Activated CD8-positive, alpha-beta T cell treated with anti-CD3 and anti-CD28 coated beads for 36 hours (primary cell): ENCODE measurements at regions not wholly inside any gene's neighbourhood (a gene's known extent, or its start where the extent isn't known, plus 50 kb on each side); places are given as distances from the start of the nearest gene placed in this dataset.

Experiments
- ATAC-seq: fragments of 200-7000 bp; cut with Tn5 transposase; one replicate; pipeline ENCODE4 v1.10.0; 2021; ENCODE audit warnings: mild to moderate bottlenecking, moderate library complexity
- CTCF ChIA-PET: fragments of 350-600 bp; sonication (Branson Sonifier 250); formaldehyde crosslinking; loops from one replicate; lab custom pipeline; 2021; ENCODE audit warnings: antibody characterized with exemption; lab: Charles Lee
- POLR2A ChIA-PET: fragments of 350-600 bp; sonication (Branson Sonifier 250); formaldehyde crosslinking; loops from one replicate; lab custom pipeline; 2021; ENCODE audit warnings: antibody characterized with exemption; lab: Charles Lee
- DNase-seq: peaks from one replicate; pipeline ENCODE4 v3.0.0-alpha.2; 2020
- H3K27ac Mint-ChIP-seq: one replicate; pipeline ENCODE4 v1.8.0; 2021; ENCODE audit warnings: mild to moderate bottlenecking, mixed read lengths
- H3K27me3 Mint-ChIP-seq: one replicate; pipeline ENCODE4 v1.8.0; 2021; ENCODE audit warnings: mixed read lengths
- H3K36me3 Mint-ChIP-seq: one replicate; pipeline ENCODE4 v1.8.0; 2021; ENCODE audit warnings: low read depth, mixed read lengths
- H3K4me1 Mint-ChIP-seq: one replicate; pipeline ENCODE4 v1.8.0; 2021; ENCODE audit warnings: low read depth, mixed read lengths
- H3K4me3 Mint-ChIP-seq: one replicate; pipeline ENCODE4 v1.8.0; 2021; ENCODE audit warnings: mild to moderate bottlenecking, moderate library complexity, mixed read lengths
- H3K9me3 Mint-ChIP-seq: one replicate; pipeline ENCODE4 v1.8.0; 2021; ENCODE audit warnings: mixed read lengths
- CTCF ChIP-seq: fragments of 200-600 bp; IDR thresholded peaks from one replicate; pipeline ENCODE4 v1.8.0; 2022; ENCODE audit warnings: antibody characterized with exemption, mild to moderate bottlenecking
- intact Hi-C: fragments of 100-400 bp; cut with micrococcal nuclease; formaldehyde crosslinking; loops from one replicate; pipeline ENCODE4 v1.10.0; 2022

DNA sequence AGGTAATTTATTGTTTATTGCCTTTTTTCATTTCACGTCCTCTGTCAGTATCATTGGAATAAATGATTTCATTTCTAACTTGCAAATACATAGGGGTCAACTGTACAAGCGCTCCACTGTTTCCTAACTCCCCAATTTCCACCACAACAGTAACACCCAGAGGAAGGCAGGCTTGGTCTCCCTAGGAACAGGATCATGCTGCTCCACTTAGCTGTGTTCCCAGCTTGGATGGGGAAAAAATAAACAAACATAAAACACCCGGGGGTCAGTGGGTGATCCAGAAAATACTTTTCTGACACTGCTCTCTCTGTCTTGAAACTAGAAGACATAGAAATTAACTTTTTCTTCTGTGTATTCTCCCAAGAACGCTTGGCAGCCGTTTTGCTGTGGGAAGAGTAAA is 772.5 kb downstream of the TRIML1 start:
- H3K36me3 Mint-ChIP-seq, result no peaks in the 10 kb centered on the region
- ChIA-PET CTCF (no interaction called here), POLR2A (no interaction called here)
- no peak overlapping the region for H3K27ac Mint-ChIP-seq
- no peak for TF ChIP-seq CTCF
- DNase-seq (no peak), ATAC-seq (no peak)
- H3K27me3 Mint-ChIP-seq, result no peaks in the 10 kb centered on the region
- peaks cover 17% of the 10 kb centered on the region for H3K9me3 Mint-ChIP-seq
- intact Hi-C loops, result no loop called here
- no peaks in the 10 kb centered on the region for H3K4me1 Mint-ChIP-seq
- no peak overlapping the region for H3K4me3 Mint-ChIP-seq

DNA sequence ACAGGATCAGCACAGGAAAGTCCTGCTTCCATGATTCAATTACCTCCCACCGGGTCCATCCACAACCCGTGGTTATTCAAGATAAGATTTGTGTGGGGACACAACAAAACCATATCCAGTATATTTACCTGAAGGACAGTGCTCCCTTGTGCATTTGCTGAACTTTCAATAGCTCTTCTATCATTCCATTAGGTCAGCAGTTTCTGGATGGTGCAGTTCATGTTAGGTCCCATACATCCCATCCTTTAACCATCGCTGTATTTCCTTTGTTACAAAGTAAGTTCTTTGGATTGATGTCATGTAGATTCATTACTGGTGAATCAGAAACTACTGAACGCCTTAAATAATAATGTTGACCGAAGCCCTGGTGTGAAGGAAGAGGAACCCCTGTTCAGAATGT is 775.9 kb downstream of the TRIML1 start:
- Mint-ChIP-seq H3K9me3 (peaks cover 21% of the 10 kb centered on the region), H3K27me3 (no peaks in the 10 kb centered on the region), H3K36me3 (no peaks in the 10 kb centered on the region), H3K27ac (no peak overlapping the region), H3K4me1 (no peaks in the 10 kb centered on the region), H3K4me3 (no peak overlapping the region)
- no peak for DNase-seq
- TF ChIP-seq CTCF, result no peak
- ChIA-PET CTCF (no interaction called here), POLR2A (no interaction called here)
- intact Hi-C loops, result no loop called here
- no peak for ATAC-seq

DNA sequence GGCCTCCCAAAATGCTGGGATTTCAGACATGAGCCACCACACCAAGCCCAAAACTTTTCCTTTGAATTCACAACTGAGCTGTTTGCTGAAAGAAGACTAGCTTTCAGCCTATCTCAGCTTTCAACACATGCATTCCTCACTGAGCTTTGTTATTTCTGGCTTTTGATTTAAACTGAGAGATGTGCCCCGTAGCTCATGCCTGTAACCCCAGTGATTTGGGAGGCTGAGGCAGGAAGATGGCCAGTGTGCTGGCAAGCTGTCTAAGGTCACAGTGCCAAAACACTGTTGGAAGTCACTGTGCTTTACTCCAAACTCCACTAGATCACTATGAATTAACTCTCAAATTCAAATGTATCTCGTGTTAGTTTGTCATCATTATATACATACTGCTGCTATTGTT is 779.5 kb downstream of the TRIML1 start:
- Mint-ChIP-seq H3K4me3 (no peak overlapping the region), H3K9me3 (peaks cover 19% of the 10 kb centered on the region), H3K27ac (no peak overlapping the region), H3K27me3 (no peaks in the 10 kb centered on the region), H3K36me3 (no peaks in the 10 kb centered on the region), H3K4me1 (no peaks in the 10 kb centered on the region)
- ATAC-seq (no peak), DNase-seq (no peak)
- ChIA-PET CTCF (no interaction called here), POLR2A (no interaction called here)
- intact Hi-C loops, result no loop called here
- no peak for TF ChIP-seq CTCF

DNA sequence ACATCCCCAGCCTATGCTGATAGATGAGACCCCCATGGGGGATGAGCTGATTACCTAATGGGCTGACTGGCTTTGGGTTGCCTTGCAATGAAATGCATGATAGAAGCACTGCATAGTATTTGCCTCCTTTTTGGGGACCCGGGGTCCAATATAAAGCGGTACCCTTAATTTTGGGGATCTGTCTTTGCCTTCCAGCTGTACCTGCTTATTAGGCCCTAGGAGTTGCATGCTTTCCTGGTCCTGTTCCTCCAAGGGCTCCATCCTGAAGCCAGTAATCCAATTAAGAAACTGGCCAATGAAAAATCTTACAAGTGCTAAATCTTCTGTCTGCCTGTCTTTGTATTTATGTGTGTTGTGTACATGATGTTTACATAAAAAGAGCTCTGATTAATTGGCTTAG is 791.6 kb downstream of the TRIML1 start:
- Mint-ChIP-seq H3K36me3 (no peaks in the 10 kb centered on the region), H3K4me3 (no peak overlapping the region), H3K27me3 (no peaks in the 10 kb centered on the region), H3K4me1 (no peaks in the 10 kb centered on the region), H3K27ac (no peak overlapping the region), H3K9me3 (peaks cover 15% of the 10 kb centered on the region)
- peak; percentile 2 for DNase-seq
- intact Hi-C loops, result no loop called here
- CTCF ChIA-PET, result no interaction called here
- TF ChIP-seq CTCF, result no peak
- no peak for ATAC-seq
- POLR2A ChIA-PET, result interaction anchor here (1.0 kb wide), 1 partner anchor 137 kb away, joined by 4 read pairs; no protein-coding TSS in a partner anchor

DNA sequence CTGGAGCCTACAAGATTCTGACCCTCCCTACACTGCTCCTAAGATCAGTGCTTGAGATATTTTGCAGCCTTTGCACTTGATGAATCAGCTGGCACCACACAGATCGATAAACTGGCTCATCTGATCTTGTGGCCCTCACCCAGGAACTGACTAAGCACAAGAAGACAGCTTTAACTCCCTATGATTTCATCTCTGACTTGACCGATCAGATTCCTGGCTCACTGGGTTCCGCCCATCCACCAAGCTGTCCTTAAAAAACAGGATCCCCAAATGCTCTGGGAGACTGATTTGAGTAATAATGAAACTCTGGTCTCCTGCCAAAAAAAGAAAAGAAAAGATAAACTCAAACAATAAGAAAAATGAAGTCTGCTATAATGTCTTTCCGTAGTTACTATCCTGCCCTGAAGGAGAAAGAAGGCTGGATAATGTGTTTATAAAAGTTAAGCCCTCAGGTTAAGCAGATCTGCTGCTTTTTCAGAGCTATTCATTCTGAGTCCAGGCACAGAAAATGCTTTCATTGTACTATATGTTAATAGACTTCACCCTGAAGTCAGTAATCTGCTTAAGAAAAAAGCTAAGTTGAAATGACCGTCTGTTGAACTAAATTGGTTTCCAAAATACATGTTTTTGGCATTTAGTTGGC is 795.2 kb downstream of the TRIML1 start:
- Mint-ChIP-seq H3K27ac (no peak overlapping the region), H3K27me3 (no peaks in the 10 kb centered on the region), H3K4me1 (no peaks in the 10 kb centered on the region), H3K36me3 (no peaks in the 10 kb centered on the region), H3K9me3 (peaks cover 13% of the 10 kb centered on the region), H3K4me3 (no peak overlapping the region)
- no peak for ATAC-seq
- TF ChIP-seq CTCF, result no peak
- intact Hi-C loops, result no loop called here
- CTCF ChIA-PET, result no interaction called here
- POLR2A ChIA-PET, result no interaction called here
- DNase-seq, result no peak
